ENCODE measurements at regions not wholly inside any gene's neighbourhood (a gene's known extent, or its start where the extent isn't known, plus 50 kb on each side); places are given as distances from the start of the nearest gene placed in this dataset.

DNA sequence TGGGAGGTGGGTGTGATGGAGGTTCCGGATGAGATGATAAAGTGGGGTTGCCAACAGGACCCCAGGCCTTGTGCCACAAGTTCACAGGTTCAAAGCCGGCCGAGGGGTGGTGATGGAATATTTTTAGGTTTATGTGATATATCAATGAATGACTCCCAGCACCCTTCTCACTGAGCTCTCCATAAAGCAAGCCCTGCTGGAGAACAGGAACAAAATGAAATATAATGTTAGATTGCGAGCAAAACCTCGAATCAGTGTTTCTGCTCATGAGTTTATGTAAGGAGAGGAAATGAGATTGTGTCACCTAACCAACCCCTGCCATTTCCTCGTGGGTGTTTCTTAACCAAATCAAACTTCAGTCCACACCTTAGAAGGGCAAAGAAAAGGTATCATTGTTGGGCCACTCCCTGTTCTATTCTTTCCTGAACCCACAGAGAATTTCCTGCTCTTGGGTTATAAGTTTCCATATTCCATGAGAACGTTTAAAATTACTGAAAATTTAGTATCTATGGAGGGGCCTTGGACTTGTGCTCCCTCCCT, 192.2 kb upstream of the EXOC2 start (continued):
- TF ChIP-seq, protein P1, sequence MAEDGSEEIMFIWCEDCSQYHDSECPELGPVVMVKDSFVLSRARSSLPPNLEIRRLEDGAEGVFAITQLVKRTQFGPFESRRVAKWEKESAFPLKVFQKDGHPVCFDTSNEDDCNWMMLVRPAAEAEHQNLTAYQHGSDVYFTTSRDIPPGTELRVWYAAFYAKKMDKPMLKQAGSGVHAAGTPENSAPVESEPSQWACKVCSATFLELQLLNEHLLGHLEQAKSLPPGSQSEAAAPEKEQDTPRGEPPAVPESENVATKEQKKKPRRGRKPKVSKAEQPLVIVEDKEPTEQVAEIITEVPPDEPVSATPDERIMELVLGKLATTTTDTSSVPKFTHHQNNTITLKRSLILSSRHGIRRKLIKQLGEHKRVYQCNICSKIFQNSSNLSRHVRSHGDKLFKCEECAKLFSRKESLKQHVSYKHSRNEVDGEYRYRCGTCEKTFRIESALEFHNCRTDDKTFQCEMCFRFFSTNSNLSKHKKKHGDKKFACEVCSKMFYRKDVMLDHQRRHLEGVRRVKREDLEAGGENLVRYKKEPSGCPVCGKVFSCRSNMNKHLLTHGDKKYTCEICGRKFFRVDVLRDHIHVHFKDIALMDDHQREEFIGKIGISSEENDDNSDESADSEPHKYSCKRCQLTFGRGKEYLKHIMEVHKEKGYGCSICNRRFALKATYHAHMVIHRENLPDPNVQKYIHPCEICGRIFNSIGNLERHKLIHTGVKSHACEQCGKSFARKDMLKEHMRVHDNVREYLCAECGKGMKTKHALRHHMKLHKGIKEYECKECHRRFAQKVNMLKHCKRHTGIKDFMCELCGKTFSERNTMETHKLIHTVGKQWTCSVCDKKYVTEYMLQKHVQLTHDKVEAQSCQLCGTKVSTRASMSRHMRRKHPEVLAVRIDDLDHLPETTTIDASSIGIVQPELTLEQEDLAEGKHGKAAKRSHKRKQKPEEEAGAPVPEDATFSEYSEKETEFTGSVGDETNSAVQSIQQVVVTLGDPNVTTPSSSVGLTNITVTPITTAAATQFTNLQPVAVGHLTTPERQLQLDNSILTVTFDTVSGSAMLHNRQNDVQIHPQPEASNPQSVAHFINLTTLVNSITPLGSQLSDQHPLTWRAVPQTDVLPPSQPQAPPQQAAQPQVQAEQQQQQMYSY (CRISPR knock-in tag; IDR thresholded peaks at IDR 0.05), result no peak
- TF ChIP-seq, protein P2, sequence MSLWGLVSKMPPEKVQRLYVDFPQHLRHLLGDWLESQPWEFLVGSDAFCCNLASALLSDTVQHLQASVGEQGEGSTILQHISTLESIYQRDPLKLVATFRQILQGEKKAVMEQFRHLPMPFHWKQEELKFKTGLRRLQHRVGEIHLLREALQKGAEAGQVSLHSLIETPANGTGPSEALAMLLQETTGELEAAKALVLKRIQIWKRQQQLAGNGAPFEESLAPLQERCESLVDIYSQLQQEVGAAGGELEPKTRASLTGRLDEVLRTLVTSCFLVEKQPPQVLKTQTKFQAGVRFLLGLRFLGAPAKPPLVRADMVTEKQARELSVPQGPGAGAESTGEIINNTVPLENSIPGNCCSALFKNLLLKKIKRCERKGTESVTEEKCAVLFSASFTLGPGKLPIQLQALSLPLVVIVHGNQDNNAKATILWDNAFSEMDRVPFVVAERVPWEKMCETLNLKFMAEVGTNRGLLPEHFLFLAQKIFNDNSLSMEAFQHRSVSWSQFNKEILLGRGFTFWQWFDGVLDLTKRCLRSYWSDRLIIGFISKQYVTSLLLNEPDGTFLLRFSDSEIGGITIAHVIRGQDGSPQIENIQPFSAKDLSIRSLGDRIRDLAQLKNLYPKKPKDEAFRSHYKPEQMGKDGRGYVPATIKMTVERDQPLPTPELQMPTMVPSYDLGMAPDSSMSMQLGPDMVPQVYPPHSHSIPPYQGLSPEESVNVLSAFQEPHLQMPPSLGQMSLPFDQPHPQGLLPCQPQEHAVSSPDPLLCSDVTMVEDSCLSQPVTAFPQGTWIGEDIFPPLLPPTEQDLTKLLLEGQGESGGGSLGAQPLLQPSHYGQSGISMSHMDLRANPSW (CRISPR knock-in tag; conservative IDR thresholded peaks at IDR 0.05; ENCODE audit: low read depth), result no peak
- TF ChIP-seq SOX15 (CRISPR knock-in tag; IDR thresholded peaks at IDR 0.05) (no peak), PRRX2 (CRISPR knock-in tag; IDR thresholded peaks at IDR 0.05) (no peak), TEAD4 (CRISPR knock-in tag; IDR thresholded peaks at IDR 0.05) (no peak), ZNF232 (CRISPR knock-in tag; IDR thresholded peaks at IDR 0.05) (no peak), ZNF423 (CRISPR knock-in tag; IDR thresholded peaks at IDR 0.05) (no peak), OVOL2 (CRISPR knock-in tag; IDR thresholded peaks at IDR 0.05; ENCODE audit: borderline replicate concordance) (no peak)
- TF ChIP-seq, protein P3, sequence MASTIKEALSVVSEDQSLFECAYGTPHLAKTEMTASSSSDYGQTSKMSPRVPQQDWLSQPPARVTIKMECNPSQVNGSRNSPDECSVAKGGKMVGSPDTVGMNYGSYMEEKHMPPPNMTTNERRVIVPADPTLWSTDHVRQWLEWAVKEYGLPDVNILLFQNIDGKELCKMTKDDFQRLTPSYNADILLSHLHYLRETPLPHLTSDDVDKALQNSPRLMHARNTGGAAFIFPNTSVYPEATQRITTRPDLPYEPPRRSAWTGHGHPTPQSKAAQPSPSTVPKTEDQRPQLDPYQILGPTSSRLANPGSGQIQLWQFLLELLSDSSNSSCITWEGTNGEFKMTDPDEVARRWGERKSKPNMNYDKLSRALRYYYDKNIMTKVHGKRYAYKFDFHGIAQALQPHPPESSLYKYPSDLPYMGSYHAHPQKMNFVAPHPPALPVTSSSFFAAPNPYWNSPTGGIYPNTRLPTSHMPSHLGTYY (CRISPR knock-in tag; IDR thresholded peaks at IDR 0.05), result no peak

DNA sequence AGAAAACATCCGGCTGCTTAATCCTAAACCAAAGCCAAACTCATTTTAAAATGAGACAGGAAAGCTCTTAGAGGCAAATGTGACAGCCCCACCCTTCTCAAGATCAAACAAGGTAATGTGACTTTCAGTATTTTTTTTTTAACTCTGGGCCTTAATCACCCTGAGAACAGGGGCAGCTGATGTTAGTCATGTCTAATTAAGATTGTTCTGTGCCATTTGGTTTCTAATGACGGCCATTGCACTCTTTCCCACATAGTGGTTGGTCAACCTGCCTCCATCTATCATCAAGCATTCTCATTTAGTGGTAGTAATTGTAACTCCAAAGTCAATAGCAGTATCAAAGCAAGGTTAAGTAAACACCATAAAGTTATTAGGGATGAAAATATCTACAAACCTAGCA, 191.6 kb upstream of the EXOC2 start:
- CTCF ChIA-PET, result no interaction called here
- H3K9me3 Mint-ChIP-seq, result no peaks in the 10 kb centered on the region
- H3K36me3 Mint-ChIP-seq, result no peaks in the 10 kb centered on the region
- no peak overlapping the region for H3K27ac Mint-ChIP-seq
- no peak for ATAC-seq
- no peaks in the 10 kb centered on the region for H3K27me3 Mint-ChIP-seq (ENCODE audit: low read depth)
- POLR2A ChIA-PET, result no interaction called here
- H3K4me1 Mint-ChIP-seq, result peaks cover 5% of the 10 kb centered on the region
- no peak for TF ChIP-seq RELA (CRISPR knock-in tag; IDR thresholded peaks at IDR 0.05; ENCODE audit: borderline replicate concordance)
- no peak for DNase-seq (ENCODE audit: low spot score)
- no peak overlapping the region for H3K4me3 Mint-ChIP-seq

DNA sequence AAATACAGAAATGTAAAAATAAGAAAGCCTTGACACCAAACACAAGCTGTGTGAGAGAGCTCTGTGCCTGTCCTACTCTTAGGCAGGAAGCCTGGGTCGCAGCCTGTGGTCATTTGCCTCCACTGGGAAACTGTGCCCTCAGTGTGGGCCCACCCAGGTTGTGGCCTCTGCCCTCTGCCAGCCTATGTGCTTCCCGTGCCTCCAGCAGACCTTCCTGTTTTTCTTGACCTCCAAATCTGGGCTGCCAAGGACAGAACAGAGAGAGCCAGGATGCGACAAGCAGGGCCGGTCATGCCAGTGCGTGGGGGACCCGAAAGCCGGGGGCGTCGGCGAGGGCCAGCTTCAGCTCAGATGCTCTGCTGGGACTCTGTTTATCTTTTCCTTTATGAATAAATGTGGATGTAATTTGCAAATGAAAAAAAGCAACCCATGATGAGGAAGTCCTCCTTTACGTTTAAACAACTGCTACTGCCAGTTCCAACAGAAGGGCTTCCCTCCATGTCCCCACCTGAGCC, 189.2 kb upstream of the EXOC2 start:
- CTCF ChIA-PET, result no interaction called here
- H3K27me3 Mint-ChIP-seq (ENCODE audit: low read depth), result no peaks in the 10 kb centered on the region

More for the DNA sequence above, 189.2 kb upstream of the EXOC2 start:
- ATAC-seq, result no peak
- H3K36me3 Mint-ChIP-seq, result no peaks in the 10 kb centered on the region
- TF ChIP-seq, protein P4, sequence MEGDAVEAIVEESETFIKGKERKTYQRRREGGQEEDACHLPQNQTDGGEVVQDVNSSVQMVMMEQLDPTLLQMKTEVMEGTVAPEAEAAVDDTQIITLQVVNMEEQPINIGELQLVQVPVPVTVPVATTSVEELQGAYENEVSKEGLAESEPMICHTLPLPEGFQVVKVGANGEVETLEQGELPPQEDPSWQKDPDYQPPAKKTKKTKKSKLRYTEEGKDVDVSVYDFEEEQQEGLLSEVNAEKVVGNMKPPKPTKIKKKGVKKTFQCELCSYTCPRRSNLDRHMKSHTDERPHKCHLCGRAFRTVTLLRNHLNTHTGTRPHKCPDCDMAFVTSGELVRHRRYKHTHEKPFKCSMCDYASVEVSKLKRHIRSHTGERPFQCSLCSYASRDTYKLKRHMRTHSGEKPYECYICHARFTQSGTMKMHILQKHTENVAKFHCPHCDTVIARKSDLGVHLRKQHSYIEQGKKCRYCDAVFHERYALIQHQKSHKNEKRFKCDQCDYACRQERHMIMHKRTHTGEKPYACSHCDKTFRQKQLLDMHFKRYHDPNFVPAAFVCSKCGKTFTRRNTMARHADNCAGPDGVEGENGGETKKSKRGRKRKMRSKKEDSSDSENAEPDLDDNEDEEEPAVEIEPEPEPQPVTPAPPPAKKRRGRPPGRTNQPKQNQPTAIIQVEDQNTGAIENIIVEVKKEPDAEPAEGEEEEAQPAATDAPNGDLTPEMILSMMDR (IDR thresholded peaks at IDR 0.05), result no peak
- no peaks in the 10 kb centered on the region for H3K9me3 Mint-ChIP-seq
- POLR2A ChIA-PET, result no interaction called here
- no peak overlapping the region for H3K27ac Mint-ChIP-seq
- peaks cover 5% of the 10 kb centered on the region for H3K4me1 Mint-ChIP-seq
- no peak overlapping the region for H3K4me3 Mint-ChIP-seq
- DNase-seq (ENCODE audit: low spot score), result no peak
